Right renal cortex interstitium (tissue), 3 donors: ENCODE measurements at regions not wholly inside any gene's neighbourhood (a gene's known extent, or its start where the extent isn't known, plus 50 kb on each side); places are given as distances from the start of the nearest gene placed in this dataset.
"Not testable (repeated sequence)": the region's sequence is repeated elsewhere in the genome, so short reads cannot be mapped to it uniquely, and the experiment has no call there.

Experiments
- DNase-seq, 3 donors: peaks; one replicate each; pipeline ENCODE4 v3.0.0-alpha.2; 2013; ENCODE audit warnings: low read depth in 3 of 3, low spot score in 2 of 3

DNA sequence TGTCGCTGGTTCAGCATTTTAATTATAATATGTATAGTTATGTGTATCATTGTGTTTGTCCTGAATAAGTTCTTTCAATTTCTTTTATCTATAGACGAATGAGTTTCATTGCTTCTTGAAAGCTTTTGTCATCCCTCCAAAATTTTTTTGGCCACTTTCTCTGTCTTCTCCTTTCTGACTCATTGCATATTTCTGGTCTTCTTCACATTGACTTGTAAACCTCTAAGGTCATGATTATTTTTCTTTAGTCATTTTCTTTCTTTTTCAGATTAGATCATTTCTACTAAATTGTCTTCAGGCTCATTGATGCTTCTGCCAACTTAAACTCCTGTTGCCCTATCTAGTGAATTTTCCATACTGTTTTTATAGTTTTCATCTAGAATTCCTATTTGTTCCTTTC is 555.1 kb downstream of the RPIA start:
- DNase-seq, result not testable (repeated sequence)

DNA sequence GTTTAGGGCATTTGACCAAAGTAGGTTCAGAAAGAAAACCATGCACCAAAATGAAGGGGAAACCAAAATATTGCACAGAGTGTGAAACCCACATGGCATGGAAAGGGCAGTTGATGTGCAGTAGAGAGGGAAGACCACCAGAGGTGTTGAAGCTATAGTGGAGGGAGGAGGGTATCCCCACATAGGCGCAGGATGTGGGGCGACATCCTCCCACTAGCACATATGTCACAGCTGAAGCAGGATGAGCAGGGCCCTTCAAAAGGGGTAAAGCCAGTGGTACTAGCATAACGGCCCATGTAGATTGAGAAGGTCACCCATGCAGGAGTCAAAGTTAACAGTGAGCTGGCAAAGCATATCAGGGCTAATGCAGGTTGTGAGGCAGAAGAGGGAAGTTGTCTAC is 563.5 kb downstream of the RPIA start:
- DNase-seq, result not testable (repeated sequence)

DNA sequence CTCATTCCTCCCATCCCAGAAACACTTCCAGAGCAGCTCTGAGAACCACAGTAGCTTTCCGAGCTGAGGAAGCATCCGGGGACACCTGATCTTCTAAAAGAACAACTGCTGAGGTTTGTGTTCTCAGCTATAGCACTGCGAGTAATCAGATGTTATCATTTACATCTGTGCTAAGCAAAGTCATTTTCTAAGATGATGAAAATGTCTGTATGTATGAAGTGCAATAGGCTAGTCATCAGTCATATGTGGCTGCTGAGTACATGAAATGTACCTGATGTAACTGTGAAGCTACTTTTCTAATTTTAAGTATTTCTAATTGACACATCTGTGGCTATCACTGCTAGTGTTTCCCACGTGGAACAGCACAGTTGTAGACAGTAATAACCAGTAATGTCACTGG is 582.0 kb downstream of the RPIA start:
- not testable (repeated sequence) for DNase-seq

DNA sequence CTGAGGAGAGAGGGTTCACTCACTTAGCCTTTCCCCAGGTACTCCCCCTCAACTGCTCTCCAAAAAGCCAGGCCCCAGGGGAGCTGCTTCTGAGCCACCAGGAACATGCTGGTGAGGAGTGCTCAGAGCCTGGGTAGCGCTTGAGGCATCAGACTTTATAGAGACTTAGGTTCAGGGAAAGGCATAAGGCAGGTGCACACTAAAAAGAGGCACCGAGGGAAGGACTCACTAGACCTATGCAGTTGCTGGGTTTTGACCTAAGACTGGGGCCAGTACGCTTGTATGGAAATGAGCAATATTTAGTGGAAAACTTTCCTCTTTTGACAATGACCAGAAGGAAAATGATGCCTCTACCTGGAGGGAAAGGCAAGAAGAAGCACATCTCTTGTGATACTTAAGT is 589.1 kb downstream of the RPIA start:
- not testable (repeated sequence) for DNase-seq

DNA sequence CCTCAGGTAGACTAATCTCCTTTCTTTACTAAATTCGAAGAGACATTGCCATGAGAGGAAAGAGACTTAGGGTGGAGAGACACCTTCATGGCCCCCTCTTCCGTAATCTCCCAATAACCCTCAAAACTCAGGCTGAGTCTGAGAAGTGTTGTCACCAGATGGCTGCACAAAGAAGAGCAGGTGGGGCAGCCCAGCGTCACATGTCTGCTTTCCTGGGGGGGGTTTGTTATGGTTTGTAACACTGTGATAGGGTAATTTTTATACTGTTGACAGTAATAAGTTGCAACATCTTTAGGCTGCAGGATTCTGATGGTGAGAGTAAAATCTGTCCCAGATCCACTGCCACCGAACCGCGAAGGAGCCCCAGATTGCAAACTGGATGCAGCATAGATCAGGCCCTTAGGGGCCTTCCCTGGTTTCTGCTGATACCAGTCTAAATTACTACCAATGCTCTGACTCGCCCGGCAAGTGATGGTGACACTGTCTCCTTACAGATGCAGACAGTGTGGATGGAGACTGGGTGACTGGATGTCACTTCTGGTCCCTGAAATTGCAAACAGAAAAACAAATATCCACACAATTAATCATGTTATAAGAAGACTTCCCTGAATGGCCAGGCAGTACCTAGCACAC is 595.1 kb downstream of the RPIA start:
- DNase-seq, result not testable (repeated sequence)

- DNase-seq, result not testable (repeated sequence)
Measured at GRCh38 chr2:89287084-89287483, 595.6 kb downstream of the RPIA start.

DNA sequence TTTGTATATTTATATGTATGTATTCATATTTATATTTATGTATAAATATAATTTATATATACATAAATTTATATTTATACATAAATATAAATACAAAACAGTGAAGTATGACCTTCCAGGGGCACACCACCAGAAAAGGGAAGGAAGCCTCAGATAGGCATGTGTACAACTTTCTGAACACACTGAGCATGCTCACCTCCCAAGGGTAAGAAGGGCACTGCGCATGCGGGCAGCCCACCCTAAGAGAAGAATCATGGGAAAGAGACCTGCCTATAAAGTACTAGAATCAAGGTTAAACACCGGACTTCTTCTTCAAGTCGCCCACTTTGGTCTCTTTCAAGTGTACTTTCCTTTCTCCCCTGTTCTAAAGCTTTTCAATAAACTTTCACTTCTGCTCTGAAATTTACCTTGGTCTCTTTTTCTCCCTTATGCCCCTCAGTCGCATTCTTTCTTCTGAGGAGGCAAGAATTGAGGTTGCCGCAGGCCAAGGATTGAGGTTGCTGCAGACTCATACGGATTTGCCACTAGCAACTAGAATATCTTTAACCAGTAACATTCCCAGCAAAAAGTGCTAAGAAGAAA is 600.3 kb downstream of the RPIA start:
- DNase-seq, result not testable (repeated sequence)

DNA sequence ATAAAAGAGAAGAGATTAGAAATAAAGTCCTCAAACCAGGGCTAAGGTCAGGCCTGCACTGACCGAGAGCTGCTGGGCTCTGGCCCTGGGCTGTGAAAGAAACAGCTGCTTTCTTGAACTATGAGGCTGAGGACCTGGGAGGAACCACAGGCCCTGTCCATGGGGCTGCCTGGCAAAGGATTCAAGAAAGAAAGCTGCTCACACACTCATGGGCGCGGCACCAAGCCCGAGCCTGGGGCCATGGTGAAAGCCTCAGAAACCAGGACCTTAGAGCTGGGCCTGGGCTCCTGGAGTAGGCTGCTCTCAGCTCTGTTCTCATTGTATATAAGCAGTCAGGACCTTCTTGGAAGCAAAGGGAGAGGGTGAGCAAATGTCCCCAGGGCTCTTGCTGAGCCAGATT is 601.9 kb downstream of the RPIA start:
- not testable (repeated sequence) for DNase-seq

- not testable (repeated sequence) for DNase-seq
Measured at GRCh38 chr2:89294335-89294734, 602.9 kb downstream of the RPIA start.

DNA sequence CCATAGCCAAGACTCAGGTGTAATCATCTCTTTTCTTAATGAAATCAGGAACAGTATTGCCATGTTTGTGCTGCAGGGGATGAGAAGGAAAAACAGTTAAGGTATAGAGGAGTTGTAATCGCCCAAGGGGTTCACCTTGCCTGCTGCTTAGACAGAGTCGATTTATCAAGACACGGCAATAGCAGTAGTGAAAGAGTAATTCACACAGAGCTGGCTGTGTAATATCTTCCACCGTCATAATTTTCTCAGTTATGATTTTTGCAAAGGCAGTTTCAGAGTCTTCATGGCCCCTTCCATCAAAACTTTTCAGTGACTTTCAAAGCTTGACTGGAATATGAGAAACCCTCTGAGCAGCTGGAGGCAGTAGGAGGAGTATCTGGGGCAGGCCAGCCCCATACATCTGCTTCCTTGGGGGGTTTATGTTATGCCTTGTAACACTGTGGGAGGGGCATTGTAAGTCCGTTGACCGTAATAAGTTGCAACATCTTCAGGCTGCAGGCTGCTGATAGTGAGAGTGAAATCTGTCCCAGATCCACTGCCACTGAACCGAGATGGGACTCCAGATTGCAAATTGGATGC is 605.4 kb downstream of the RPIA start:
- DNase-seq, result not testable (repeated sequence)

DNA sequence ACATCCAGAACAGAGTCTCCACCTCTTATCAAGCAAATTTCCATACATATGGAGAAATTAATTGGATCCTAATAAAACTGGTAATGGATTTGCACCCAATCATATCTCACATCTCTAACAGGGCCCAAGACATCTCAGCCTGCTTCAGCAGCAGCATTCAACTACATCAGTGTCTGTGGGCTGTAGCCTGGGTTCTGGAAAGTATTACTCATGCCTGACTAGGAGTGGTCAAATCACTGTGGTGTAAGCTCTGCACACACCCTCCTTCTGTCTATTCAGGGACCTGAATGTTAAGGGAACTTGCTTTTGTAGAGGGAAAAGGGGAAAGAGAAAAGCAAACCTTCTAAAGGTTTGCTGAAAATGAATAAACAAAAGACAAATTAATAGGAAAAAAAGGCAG is 607.7 kb downstream of the RPIA start:
- not testable (repeated sequence) for DNase-seq

DNA sequence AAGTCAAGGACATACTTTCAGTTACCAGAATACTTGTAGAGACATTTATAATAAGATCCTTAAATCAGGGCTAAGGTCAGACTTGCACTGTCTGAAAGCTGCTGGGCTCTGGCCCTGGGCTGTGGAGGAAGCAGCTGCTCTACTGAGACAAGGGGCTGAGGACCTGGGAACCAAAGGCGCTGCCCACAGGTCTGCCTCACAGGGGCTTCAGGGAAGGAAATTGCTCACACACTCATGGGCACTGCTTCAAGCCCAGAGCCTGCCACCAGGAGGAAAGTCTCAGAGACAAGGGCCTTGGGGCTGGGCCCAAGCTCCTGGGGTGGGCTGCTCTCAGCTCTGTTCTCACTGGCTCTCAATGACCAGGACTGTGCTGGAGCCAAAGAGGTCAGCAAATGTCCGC is 614.1 kb downstream of the RPIA start:
- DNase-seq, result not testable (repeated sequence)

DNA sequence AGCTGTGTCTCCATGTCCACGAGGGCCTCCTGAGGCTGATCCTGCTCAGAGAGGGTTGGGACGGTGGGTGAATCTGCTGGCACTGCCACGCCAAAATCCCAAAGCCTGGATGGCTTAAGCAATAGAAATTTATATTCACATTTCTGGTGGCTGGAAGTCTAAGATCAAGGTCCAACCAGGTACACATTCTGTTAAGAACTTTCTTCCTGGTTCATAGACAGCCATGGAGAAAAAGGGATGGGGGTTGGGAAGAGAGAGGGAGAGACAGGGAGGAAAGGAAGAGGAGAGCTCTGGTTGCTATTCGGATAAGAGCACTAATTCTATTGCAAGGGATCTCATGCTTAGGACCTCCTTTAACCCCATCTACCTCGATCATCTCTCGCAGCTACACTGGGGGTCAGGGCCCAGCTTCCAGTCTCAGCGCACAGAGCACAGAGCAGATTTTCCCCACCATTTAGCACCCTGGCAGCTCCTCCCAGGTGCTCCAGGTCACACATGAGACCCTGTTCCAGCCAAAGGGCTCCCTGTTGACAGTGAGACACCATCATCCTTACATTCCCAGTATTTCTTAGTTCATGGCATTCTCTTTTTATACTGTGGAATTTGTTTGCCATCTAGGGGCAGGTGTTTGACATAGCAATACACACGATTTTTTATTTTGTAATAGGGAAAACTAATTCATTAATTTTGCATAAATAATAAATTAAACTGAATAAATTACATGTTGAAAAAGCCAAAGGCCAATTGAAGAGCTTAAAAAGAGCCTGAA is 615.6 kb downstream of the RPIA start:
- not testable (repeated sequence) for DNase-seq

DNA sequence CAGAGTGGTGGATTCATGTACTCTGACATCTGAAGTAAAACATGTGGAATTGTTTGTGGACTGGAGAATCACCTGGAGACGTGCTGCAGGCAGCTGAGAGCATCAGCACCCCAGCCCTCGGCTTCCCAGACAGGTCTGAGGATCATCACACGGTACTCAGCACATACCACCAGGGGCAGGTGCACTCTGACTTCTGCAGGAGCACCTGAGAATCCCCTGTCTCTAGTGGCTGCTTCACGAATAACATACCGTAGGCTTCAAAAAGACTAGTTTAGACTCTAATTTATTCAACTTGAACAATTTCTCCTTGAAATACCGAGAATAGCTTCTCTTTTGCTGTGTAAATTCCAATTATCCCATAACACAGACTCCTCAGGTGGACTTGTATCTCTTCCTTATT is 627.5 kb downstream of the RPIA start:
- DNase-seq, result not testable (repeated sequence)

- not testable (repeated sequence) for DNase-seq
Measured at GRCh38 chr2:89325894-89326293, 634.4 kb downstream of the RPIA start.

- not testable (repeated sequence) for DNase-seq
Measured at GRCh38 chr2:89326455-89326854, 635.0 kb downstream of the RPIA start.

DNA sequence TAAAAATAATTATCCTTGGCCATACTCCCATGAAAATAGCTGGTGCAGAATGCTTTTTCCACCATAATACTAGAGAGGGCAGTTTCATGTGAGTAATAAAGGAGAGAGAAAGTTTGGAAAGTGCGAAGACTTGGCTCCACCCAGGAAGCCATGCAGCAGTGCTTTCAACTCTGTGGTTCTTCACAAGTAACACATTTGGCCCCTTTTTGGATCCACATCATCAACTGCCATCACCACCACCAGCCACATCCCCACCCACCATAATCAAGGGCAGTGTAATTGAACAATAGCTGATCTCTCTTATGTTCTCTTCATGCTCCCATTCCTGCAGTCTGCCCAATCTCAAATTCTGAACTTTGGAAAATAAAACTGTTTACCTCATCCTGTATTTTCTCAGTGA is 637.3 kb downstream of the RPIA start:
- not testable (repeated sequence) for DNase-seq
